PC-3 (cell line): ENCODE measurements at regions not wholly inside any gene's neighbourhood (a gene's known extent, or its start where the extent isn't known, plus 50 kb on each side); places are given as distances from the start of the nearest gene placed in this dataset.

Source experiments
- ATAC-seq: fragments of 200-7000 bp; cut with Tn5 transposase; 2 replicates; pipeline ENCODE4 v1.9.1; 2020; ENCODE audit warnings: mild to moderate bottlenecking, moderate library complexity
- BruUV-seq: library from RNA; stranded (reverse); fragments of 400-500 nt; replicated peaks from 2 replicates; lab custom pipeline; 2021; lab: Mats Ljungman, UMichigan
- CTCF ChIA-PET: fragments of 300-600 bp; sonication (Branson Sonifier 250); formaldehyde crosslinking; loops from one replicate; lab custom pipeline; 2022; ENCODE audit warnings: antibody characterized with exemption; lab: Charles Lee
- POLR2A ChIA-PET: fragments of 300-600 bp; sonication (Branson Sonifier 250); formaldehyde crosslinking; loops from one replicate; lab custom pipeline; 2022; ENCODE audit warnings: antibody characterized with exemption; ENCODE audit not compliant: unreplicated experiment; lab: Charles Lee
- DNase-seq: peaks from one replicate; pipeline ENCODE4 v3.0.0-alpha.2; 2015
- H2AFZ ChIP-seq: fragments of 300-600 bp; sonication (generic); 2 replicates; pipeline ENCODE4 v1.6.0; 2016; ENCODE audit warnings: antibody characterized with exemption, low read length
- H3F3A ChIP-seq: fragments of 300-600 bp; sonication (generic); one replicate; pipeline ENCODE4 v1.6.0; 2017; ENCODE audit warnings: antibody characterized with exemption, low read length, control low read depth, mild to moderate bottlenecking; ENCODE audit not compliant: unreplicated experiment
- H3K27ac ChIP-seq: fragments of 300-600 bp; sonication (generic); 2 replicates; pipeline ENCODE4 v1.5.1; 2016; ENCODE audit warnings: mild to moderate bottlenecking, low read length
- H3K27me3 ChIP-seq: fragments of 300-600 bp; sonication (generic); 2 replicates; pipeline ENCODE4 v1.6.1; 2016; ENCODE audit warnings: low read length, mixed read lengths
- H3K36me3 ChIP-seq: fragments of 300-600 bp; sonication (generic); 2 replicates; pipeline ENCODE4 v1.6.1; 2016; ENCODE audit warnings: low read depth, mixed run types, low read length, mixed read lengths
- H3K4me1 ChIP-seq: fragments of 300-600 bp; sonication (generic); 2 replicates; pipeline ENCODE4 v1.5.1; 2016; ENCODE audit warnings: low read length; ENCODE audit not compliant: insufficient read depth
- H3K4me2 ChIP-seq: fragments of 300-600 bp; sonication (generic); 2 replicates; pipeline ENCODE4 v1.6.0; 2016; ENCODE audit warnings: low read length
- H3K4me3 ChIP-seq: fragments of 300-600 bp; sonication (generic); 2 replicates; pipeline ENCODE4 v1.5.1; 2016; ENCODE audit warnings: mild to moderate bottlenecking, low read length, mixed read lengths
- H3K79me2 ChIP-seq: fragments of 300-600 bp; sonication (generic); 2 replicates; pipeline ENCODE4 v1.6.1; 2017; ENCODE audit warnings: low read length, mixed read lengths
- H3K9ac ChIP-seq: fragments of 300-600 bp; sonication (generic); 2 replicates; pipeline ENCODE4 v1.6.0; 2016; ENCODE audit warnings: mild to moderate bottlenecking, low read length
- H3K9me2 ChIP-seq: fragments of 300-600 bp; sonication (generic); replicated peaks from 2 replicates; pipeline ENCODE4 v1.6.1; 2016; ENCODE audit warnings: mixed run types, low read length, mixed read lengths
- H3K9me3 ChIP-seq: fragments of 300-600 bp; sonication (generic); 2 replicates; pipeline ENCODE4 v1.6.1; 2016; ENCODE audit warnings: low read length, mixed read lengths
- H4K20me1 ChIP-seq: fragments of 300-600 bp; sonication (generic); 2 replicates; pipeline ENCODE4 v1.6.1; 2016; ENCODE audit warnings: low read length, mixed read lengths
- EZH2 ChIP-seq: fragments of 300-600 bp; sonication (generic); IDR thresholded peaks from one replicate; pipeline ENCODE4 v1.6.1; 2017; ENCODE audit warnings: antibody characterized with exemption, mild to moderate bottlenecking, low read length; ENCODE audit not compliant: unreplicated experiment
- EZH2phosphoT487 ChIP-seq: fragments of 300-600 bp; sonication (generic); IDR thresholded peaks from 2 replicates; pipeline ENCODE4 v1.6.1; 2018; ENCODE audit warnings: mild to moderate bottlenecking, antibody characterized with exemption, low read length, borderline replicate concordance
- intact Hi-C: fragments of 100-400 bp; cut with micrococcal nuclease; formaldehyde crosslinking; loops from 2 replicates; pipeline ENCODE4 v1.9.0; 2023
- TF ChIP-seq, protein P1 (sequence below): fragments of 300-600 bp; sonication (generic); conservative IDR thresholded peaks from 2 replicates; pipeline ENCODE4 v1.5.1; 2017; ENCODE audit warnings: antibody characterized with exemption, low read depth, mild to moderate bottlenecking, low read length

DNA sequence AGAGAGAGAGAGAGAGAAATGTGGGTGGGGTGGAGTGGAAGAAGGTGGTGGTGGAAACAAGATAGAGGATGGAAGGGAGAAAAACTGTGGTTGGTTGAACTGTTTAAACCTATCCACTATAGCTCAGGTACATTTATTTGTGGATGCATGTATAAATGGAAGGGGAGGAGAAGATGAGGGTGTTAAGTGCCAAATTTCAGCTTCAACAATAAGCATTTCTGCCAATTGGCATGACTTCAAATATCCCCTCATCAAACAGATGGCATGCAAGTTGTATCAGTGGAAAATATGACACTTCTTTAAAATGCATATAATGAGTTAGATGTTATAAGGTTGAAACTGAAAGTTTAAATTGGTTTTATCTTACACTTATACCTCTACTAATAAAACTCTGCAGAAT lies 216.1 kb downstream of the LMBRD1 start:
- TF ChIP-seq, protein P1, sequence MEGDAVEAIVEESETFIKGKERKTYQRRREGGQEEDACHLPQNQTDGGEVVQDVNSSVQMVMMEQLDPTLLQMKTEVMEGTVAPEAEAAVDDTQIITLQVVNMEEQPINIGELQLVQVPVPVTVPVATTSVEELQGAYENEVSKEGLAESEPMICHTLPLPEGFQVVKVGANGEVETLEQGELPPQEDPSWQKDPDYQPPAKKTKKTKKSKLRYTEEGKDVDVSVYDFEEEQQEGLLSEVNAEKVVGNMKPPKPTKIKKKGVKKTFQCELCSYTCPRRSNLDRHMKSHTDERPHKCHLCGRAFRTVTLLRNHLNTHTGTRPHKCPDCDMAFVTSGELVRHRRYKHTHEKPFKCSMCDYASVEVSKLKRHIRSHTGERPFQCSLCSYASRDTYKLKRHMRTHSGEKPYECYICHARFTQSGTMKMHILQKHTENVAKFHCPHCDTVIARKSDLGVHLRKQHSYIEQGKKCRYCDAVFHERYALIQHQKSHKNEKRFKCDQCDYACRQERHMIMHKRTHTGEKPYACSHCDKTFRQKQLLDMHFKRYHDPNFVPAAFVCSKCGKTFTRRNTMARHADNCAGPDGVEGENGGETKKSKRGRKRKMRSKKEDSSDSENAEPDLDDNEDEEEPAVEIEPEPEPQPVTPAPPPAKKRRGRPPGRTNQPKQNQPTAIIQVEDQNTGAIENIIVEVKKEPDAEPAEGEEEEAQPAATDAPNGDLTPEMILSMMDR = no peak
- no peak for TF ChIP-seq EZH2
- no peak for TF ChIP-seq EZH2phosphoT487
- ATAC-seq (no peak), DNase-seq (no peak)
- CTCF ChIA-PET = no interaction called here
- Histone ChIP-seq H4K20me1 (no peaks in the 10 kb centered on the region), H2AFZ (no peak overlapping the region), H3K9ac (no peak overlapping the region), H3K4me1 (no peaks in the 10 kb centered on the region), H3K9me3 (no peaks in the 10 kb centered on the region), H3K79me2 (no peaks in the 10 kb centered on the region), H3K4me2 (no peak overlapping the region), H3K27me3 (0 out of 2 replicates have a peak, but pooled peaks cover 9% of the 10 kb centered on the region), H3K36me3 (no peaks in the 10 kb centered on the region), H3K4me3 (no peak overlapping the region), H3K27ac (no peak overlapping the region), H3F3A (no peaks in the 10 kb centered on the region), H3K9me2 (no peaks in the 10 kb centered on the region)
- no TSS peak for BruUV-seq
- POLR2A ChIA-PET = no interaction called here
- intact Hi-C loops = no loop called here

DNA sequence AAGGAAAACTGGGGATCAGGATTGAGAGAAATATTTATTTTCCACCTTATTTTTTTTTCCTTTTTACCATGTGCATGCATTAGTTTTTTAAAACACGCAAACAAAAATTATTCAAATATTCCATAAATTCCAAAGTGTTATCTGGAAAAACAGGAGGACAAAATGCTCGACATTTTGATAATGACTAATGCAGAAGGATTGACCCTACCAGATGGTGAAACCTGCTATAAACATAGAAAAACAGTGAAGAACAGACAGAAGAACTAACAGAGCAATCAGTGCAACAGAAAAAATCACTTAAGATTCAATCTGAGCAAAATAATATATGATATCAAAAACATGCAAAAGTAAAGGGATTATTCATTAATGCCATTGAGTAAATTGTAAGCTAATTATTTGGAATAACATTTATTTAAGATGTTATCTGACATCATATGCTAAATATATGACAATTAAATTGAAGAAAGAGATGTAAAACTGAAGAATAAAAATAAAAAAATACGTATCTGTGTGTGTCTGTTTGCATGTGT lies 218.4 kb downstream of the LMBRD1 start:
- CTCF ChIA-PET = no interaction called here
- H3K4me2 ChIP-seq = no peak overlapping the region
- no peak overlapping the region for H2AFZ ChIP-seq
- TF ChIP-seq, protein P1 = no peak
- TF ChIP-seq EZH2phosphoT487 (no peak), EZH2 (no peak)
- BruUV-seq = no TSS peak
- no peak overlapping the region for H3K4me3 ChIP-seq
- H3K27me3 ChIP-seq = no peaks in the 10 kb centered on the region
- H3K79me2 ChIP-seq = no peaks in the 10 kb centered on the region
- H3K9me3 ChIP-seq = no peaks in the 10 kb centered on the region
- POLR2A ChIA-PET = no interaction called here
- H3F3A ChIP-seq = no peaks in the 10 kb centered on the region
- intact Hi-C loops = no loop called here
- no peak overlapping the region for H3K9ac ChIP-seq
- H3K27ac ChIP-seq = no peak overlapping the region
- H4K20me1 ChIP-seq = no peaks in the 10 kb centered on the region
- ATAC-seq = no peak
- H3K9me2 ChIP-seq = no peaks in the 10 kb centered on the region
- no peak for DNase-seq
- H3K4me1 ChIP-seq = no peaks in the 10 kb centered on the region
- no peaks in the 10 kb centered on the region for H3K36me3 ChIP-seq

DNA sequence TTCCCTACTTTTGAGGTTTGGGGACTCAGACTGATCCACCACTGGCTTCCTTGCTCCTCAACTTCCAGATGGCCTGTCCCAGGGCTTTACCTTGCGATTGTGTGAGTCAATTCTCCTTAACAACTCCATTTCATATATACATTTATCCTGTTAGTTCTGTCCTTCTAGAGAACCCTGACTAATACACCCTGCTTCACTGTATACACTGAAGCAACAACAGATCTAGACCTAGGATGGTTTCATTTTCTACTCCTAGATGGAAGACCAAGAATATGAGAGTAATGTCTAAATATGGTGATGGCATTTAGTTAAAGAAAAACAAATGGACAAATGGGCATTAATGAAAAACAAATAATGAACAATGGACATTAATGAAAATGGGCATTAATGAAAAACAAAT lies 225.6 kb downstream of the LMBRD1 start:
- Histone ChIP-seq H3F3A (no peaks in the 10 kb centered on the region), H3K27me3 (no peaks in the 10 kb centered on the region), H2AFZ (no peak overlapping the region), H3K9me2 (no peaks in the 10 kb centered on the region), H3K4me3 (no peak overlapping the region), H3K4me1 (no peaks in the 10 kb centered on the region), H3K36me3 (no peaks in the 10 kb centered on the region), H3K9me3 (no peaks in the 10 kb centered on the region), H3K79me2 (no peaks in the 10 kb centered on the region), H3K4me2 (no peak overlapping the region), H3K9ac (no peak overlapping the region), H3K27ac (no peak overlapping the region), H4K20me1 (no peaks in the 10 kb centered on the region)
- ChIA-PET CTCF (no interaction called here), POLR2A (no interaction called here)
- DNase-seq (no peak), ATAC-seq (no peak)
- TF ChIP-seq EZH2 (no peak), EZH2phosphoT487 (no peak)
- TF ChIP-seq, protein P1 = no peak
- intact Hi-C loops = no loop called here
- BruUV-seq = no TSS peak
